ENCODE measurements at regions not wholly inside any gene's neighbourhood (a gene's known extent, or its start where the extent isn't known, plus 50 kb on each side); places are given as distances from the start of the nearest gene placed in this dataset.

DNA sequence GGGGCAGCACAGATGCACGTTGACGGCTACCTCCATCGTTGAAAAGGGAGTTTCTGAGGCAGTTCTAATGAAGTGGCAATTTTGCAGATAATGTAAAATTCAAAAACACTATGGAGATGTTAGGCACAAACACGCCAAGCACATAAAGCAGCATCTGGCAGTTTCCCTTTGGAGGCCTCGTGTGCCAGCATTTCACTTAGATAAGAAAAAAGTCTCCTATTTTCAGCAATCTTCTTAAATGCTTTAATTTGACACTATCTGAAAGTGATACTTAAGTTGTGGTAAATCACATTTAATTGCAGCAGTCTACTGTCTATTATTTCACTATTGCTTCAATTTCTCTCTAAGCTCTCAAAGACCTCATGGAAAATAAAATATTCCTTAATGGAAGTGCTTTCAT, 125.3 kb upstream of the PROKR2 start:
- no peaks in the 10 kb centered on the region for H4K20me1 ChIP-seq (ENCODE audit: insufficient read depth)
- H3K27ac ChIP-seq (ENCODE audit: low read depth in 2 of 2, low read length in 1 of 2): no peak overlapping the region
- H3K4me1 ChIP-seq (ENCODE audit: control insufficient read depth in 1 of 2, insufficient read depth in 2 of 2, low read depth in 1 of 2, low read length in 1 of 2): 0 out of 4 replicates have a peak, but pooled peaks cover 0 to 2% of the 10 kb centered on the region in 2 experiments
- no peaks in the 10 kb centered on the region for H3K27me3 ChIP-seq (ENCODE audit: insufficient read depth)
- no peaks in the 10 kb centered on the region for H3K79me2 ChIP-seq (ENCODE audit: insufficient read depth)
- no peak overlapping the region for H3K4me2 ChIP-seq
- TF ChIP-seq MXI1 (IDR thresholded peaks at IDR 0.05; ENCODE audit: low read depth, low read length): no peak
- TF ChIP-seq RFX5 (IDR thresholded peaks at IDR 0.05; ENCODE audit: low read length): no peak
- no peak for TF ChIP-seq GATA2 (CRISPR knock-in tag; IDR thresholded peaks at IDR 0.05)
- TF ChIP-seq FOXJ3 (CRISPR knock-in tag; IDR thresholded peaks at IDR 0.05): no peak
- no peak for TF ChIP-seq MEF2A (IDR thresholded peaks at IDR 0.05; ENCODE audit: borderline replicate concordance, low read depth)
- CTCF ChIA-PET: interaction anchor here (1.2 to 2.0 kb wide), 2 partner anchors 49 to 237 kb away, joined by 4 to 15 read pairs; no protein-coding TSS in a partner anchor
- no peak overlapping the region for H3K4me3 ChIP-seq (ENCODE audit: low read depth in 2 of 2, low read length in 1 of 2)
- H3K9me3 ChIP-seq: no peaks in the 10 kb centered on the region
- H2AFZ ChIP-seq (ENCODE audit: low read depth): no peak overlapping the region
- no peaks in the 10 kb centered on the region for H3K36me3 ChIP-seq (replicated peaks in 1 of 2; ENCODE audit: control insufficient read depth in 1 of 2, insufficient read depth in 2 of 2, low read length in 1 of 2)
- no peak for DNase-seq
- POLR2A ChIA-PET: no interaction called here
- H3K9ac ChIP-seq: no peak overlapping the region
- H3F3A ChIP-seq (replicated peaks; ENCODE audit: insufficient read depth): no peaks in the 10 kb centered on the region
- no peaks in the 10 kb centered on the region for H3K9me2 ChIP-seq
- 41% methylated on average over 5 of the region's 5 CpGs for WGBS (ENCODE audit: low lambda C conversion rate)

DNA sequence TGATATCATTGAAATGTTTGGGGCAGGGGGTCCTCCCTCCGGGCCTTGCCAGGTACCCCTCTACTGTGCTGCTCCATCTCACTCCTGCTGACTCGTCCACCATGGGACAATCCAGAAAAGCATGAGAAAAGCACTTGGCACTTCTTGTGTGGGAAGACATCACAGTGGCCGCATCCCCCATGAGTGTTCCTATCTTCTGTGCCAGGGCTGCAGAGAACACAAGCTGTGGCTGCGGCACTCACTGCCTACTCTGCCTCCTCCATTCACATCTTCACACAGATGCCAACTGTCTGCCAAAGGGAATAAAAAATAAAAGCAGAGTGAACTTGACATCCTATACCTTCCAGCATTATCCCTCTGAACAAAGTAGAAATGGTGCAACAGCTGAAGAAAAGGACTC, 117.4 kb upstream of the PROKR2 start:
- Histone ChIP-seq H3F3A (replicated peaks; ENCODE audit: insufficient read depth) (no peaks in the 10 kb centered on the region), H3K27ac (ENCODE audit: low read depth in 2 of 2, low read length in 1 of 2) (no peak overlapping the region), H3K4me1 (ENCODE audit: control insufficient read depth in 1 of 2, insufficient read depth in 2 of 2, low read depth in 1 of 2, low read length in 1 of 2) (peaks cover 0 to 6% of the 10 kb centered on the region in 2 experiments; a peak in 1 of 4 replicates), H3K36me3 (replicated peaks in 1 of 2; ENCODE audit: control insufficient read depth in 1 of 2, insufficient read depth in 2 of 2, low read length in 1 of 2) (no peaks in the 10 kb centered on the region), H3K4me2 (no peak overlapping the region), H3K9ac (no peak overlapping the region), H3K27me3 (ENCODE audit: insufficient read depth) (no peaks in the 10 kb centered on the region), H3K79me2 (ENCODE audit: insufficient read depth) (no peaks in the 10 kb centered on the region), H4K20me1 (ENCODE audit: insufficient read depth) (no peaks in the 10 kb centered on the region), H3K9me3 (no peaks in the 10 kb centered on the region), H3K9me2 (no peaks in the 10 kb centered on the region), H2AFZ (ENCODE audit: low read depth) (no peak overlapping the region), H3K4me3 (ENCODE audit: low read depth in 2 of 2, low read length in 1 of 2) (no peak overlapping the region)
- ChIA-PET CTCF (no interaction called here), POLR2A (no interaction called here)
- no peak for TF ChIP-seq POLR2AphosphoS5 (IDR thresholded peaks at IDR 0.05; ENCODE audit: low read depth, low read length)
- TF ChIP-seq ELF1 (IDR thresholded peaks at IDR 0.05): no peak
- no peak for TF ChIP-seq NRF1 (IDR thresholded peaks at IDR 0.05; ENCODE audit: low read depth, low read length)
- no peak for TF ChIP-seq FOXM1 (IDR thresholded peaks at IDR 0.05; ENCODE audit: low read depth)
- whole genome bisulfite sequencing (ENCODE audit: low lambda C conversion rate): 27% methylated on average over 4 of the region's 4 CpGs
- no peak for DNase-seq

DNA sequence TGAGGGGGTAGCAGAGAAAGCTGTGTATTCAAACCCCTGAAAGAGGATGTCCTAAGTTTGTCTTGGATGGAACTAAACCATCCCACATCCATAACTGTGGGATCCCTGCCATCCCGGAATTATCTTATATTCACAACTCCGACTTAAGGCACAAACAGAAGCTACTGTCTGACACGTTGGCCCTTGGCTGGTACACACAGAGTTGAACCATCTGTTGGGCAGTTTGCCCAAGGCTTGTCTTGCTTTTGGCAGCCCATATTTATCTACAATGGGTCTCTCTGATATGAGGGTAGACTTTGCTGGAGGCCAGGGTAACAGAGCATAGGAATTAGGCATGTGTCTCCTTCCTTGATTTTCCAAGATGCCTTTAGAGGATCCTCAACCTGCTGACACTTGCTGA, 116.6 kb upstream of the PROKR2 start:
- Histone ChIP-seq H4K20me1 (ENCODE audit: insufficient read depth) (no peaks in the 10 kb centered on the region), H3F3A (replicated peaks; ENCODE audit: insufficient read depth) (no peaks in the 10 kb centered on the region), H2AFZ (ENCODE audit: low read depth) (no peak overlapping the region), H3K27ac (ENCODE audit: low read depth in 2 of 2, low read length in 1 of 2) (no peak overlapping the region), H3K4me2 (no peak overlapping the region), H3K79me2 (ENCODE audit: insufficient read depth) (no peaks in the 10 kb centered on the region), H3K27me3 (ENCODE audit: insufficient read depth) (no peaks in the 10 kb centered on the region), H3K9ac (no peak overlapping the region), H3K9me2 (no peaks in the 10 kb centered on the region), H3K4me1 (ENCODE audit: control insufficient read depth in 1 of 2, insufficient read depth in 2 of 2, low read depth in 1 of 2, low read length in 1 of 2) (peaks cover 0 to 6% of the 10 kb centered on the region in 2 experiments; a peak in 1 of 4 replicates), H3K4me3 (ENCODE audit: low read depth in 2 of 2, low read length in 1 of 2) (no peak overlapping the region), H3K9me3 (no peaks in the 10 kb centered on the region), H3K36me3 (replicated peaks in 1 of 2; ENCODE audit: control insufficient read depth in 1 of 2, insufficient read depth in 2 of 2, low read length in 1 of 2) (no peaks in the 10 kb centered on the region)
- ChIA-PET CTCF (interaction anchor here (0.7 to 7.3 kb wide), 2 partner anchors 14 to 228 kb away, joined by 3 to 38 read pairs; no protein-coding TSS in a partner anchor), POLR2A (no interaction called here)
- 32% methylated on average over 3 of the region's 3 CpGs for WGBS (ENCODE audit: low lambda C conversion rate)
- no peak for DNase-seq
- no peak for TF ChIP-seq RAD21 (IDR thresholded peaks at IDR 0.05; ENCODE audit: low read length)
- TF ChIP-seq POLR2AphosphoS5 (IDR thresholded peaks at IDR 0.05; ENCODE audit: low read depth, low read length): no peak
- no peak for TF ChIP-seq JUND (IDR thresholded peaks at IDR 0.05)
- TF ChIP-seq TAF1 (IDR thresholded peaks at IDR 0.05; ENCODE audit: borderline replicate concordance, low read depth, low read length): no peak
- no peak for TF ChIP-seq CHD2 (IDR thresholded peaks at IDR 0.05; ENCODE audit: low read length, partially characterized antibody)
- no peak for TF ChIP-seq ZBTB33 (IDR thresholded peaks at IDR 0.05; ENCODE audit: borderline replicate concordance, low read depth)
- no peak for TF ChIP-seq TEAD4 (IDR thresholded peaks at IDR 0.05; ENCODE audit: borderline replicate concordance, insufficient read depth)
- TF ChIP-seq SMC3 (IDR thresholded peaks at IDR 0.05; ENCODE audit: low read depth, low read length): no peak
- TF ChIP-seq, protein P1, sequence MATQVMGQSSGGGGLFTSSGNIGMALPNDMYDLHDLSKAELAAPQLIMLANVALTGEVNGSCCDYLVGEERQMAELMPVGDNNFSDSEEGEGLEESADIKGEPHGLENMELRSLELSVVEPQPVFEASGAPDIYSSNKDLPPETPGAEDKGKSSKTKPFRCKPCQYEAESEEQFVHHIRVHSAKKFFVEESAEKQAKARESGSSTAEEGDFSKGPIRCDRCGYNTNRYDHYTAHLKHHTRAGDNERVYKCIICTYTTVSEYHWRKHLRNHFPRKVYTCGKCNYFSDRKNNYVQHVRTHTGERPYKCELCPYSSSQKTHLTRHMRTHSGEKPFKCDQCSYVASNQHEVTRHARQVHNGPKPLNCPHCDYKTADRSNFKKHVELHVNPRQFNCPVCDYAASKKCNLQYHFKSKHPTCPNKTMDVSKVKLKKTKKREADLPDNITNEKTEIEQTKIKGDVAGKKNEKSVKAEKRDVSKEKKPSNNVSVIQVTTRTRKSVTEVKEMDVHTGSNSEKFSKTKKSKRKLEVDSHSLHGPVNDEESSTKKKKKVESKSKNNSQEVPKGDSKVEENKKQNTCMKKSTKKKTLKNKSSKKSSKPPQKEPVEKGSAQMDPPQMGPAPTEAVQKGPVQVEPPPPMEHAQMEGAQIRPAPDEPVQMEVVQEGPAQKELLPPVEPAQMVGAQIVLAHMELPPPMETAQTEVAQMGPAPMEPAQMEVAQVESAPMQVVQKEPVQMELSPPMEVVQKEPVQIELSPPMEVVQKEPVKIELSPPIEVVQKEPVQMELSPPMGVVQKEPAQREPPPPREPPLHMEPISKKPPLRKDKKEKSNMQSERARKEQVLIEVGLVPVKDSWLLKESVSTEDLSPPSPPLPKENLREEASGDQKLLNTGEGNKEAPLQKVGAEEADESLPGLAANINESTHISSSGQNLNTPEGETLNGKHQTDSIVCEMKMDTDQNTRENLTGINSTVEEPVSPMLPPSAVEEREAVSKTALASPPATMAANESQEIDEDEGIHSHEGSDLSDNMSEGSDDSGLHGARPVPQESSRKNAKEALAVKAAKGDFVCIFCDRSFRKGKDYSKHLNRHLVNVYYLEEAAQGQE (IDR thresholded peaks at IDR 0.05; ENCODE audit: low read depth, low read length): no peak
- TF ChIP-seq MXI1 (IDR thresholded peaks at IDR 0.05; ENCODE audit: low read depth, low read length): no peak
- TF ChIP-seq, protein P2, sequence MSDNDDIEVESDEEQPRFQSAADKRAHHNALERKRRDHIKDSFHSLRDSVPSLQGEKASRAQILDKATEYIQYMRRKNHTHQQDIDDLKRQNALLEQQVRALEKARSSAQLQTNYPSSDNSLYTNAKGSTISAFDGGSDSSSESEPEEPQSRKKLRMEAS (IDR thresholded peaks at IDR 0.05; ENCODE audit: low read depth): no peak
- no peak for TF ChIP-seq YY1 (IDR thresholded peaks at IDR 0.05; ENCODE audit: low read depth)

Data from SK-N-SH (cell line).